Bronchial epithelial cell (primary cell): ENCODE measurements at regions not wholly inside any gene's neighbourhood (a gene's known extent, or its start where the extent isn't known, plus 50 kb on each side); places are given as distances from the start of the nearest gene placed in this dataset.

Experiments
- DNase-seq: peaks from one replicate; pipeline ENCODE4 v3.0.0-alpha.2; 2010; ENCODE audit warnings: low read depth
- FAIRE-seq: peaks from 2 replicates; lab custom pipeline; 2011; peaks lifted over from hg19 to GRCh38; lab: Jason Lieb, UNC
- H3K27me3 ChIP-seq: 2 replicates; pipeline ENCODE4 v1.5.1; 2011; ENCODE audit warnings: low read length; ENCODE audit not compliant: control insufficient read depth, insufficient read depth
- H3K36me3 ChIP-seq: 2 replicates; pipeline ENCODE4 v1.5.1; 2011; ENCODE audit warnings: low read length; ENCODE audit not compliant: control insufficient read depth, insufficient read depth
- H3K4me3 ChIP-seq: 2 replicates; pipeline ENCODE4 v1.5.1; 2011; ENCODE audit warnings: mild to moderate bottlenecking, low read depth, low read length, control low read depth
- TF ChIP-seq, protein P1 (sequence below): IDR thresholded peaks from 2 replicates; pipeline ENCODE4 v1.5.1; 2011; ENCODE audit warnings: mild to moderate bottlenecking, moderate library complexity, low read length, control low read depth, inconsistent platforms; ENCODE audit not compliant: insufficient read depth, severe bottlenecking

DNA sequence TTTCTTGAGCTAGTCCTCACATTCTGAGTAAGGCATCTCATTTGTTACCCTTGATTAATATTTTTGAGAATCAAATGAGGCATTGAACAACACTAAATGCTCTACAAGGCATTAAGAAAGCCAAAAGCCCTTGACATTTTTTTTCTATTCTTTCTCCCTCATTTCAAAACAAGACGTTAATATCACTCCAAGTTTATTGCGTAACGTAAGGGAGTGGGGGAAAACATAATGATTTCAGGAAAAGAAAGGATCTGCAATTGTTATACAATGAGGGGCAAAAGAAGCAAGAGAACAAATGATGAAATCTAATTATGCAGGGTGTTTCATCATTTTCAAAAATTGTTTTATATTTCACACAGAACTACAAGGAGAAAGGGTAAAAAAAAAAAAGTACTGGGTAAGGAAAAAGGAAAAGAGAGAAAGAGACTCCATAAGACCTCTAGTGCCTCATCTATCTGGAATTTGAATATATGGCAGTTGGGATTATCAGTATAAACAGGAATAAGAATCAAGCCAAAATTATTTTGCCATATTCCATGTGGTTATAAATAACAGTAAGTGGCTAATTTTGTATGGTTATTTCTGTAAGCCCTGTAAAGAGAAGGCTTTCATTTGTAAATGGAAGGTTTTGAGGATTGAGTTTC is 163.0 kb downstream of the ABCA8 start:
- Histone ChIP-seq H3K27me3 (no peaks in the 10 kb centered on the region), H3K36me3 (no peaks in the 10 kb centered on the region), H3K4me3 (no peak overlapping the region)
- TF ChIP-seq, protein P1, sequence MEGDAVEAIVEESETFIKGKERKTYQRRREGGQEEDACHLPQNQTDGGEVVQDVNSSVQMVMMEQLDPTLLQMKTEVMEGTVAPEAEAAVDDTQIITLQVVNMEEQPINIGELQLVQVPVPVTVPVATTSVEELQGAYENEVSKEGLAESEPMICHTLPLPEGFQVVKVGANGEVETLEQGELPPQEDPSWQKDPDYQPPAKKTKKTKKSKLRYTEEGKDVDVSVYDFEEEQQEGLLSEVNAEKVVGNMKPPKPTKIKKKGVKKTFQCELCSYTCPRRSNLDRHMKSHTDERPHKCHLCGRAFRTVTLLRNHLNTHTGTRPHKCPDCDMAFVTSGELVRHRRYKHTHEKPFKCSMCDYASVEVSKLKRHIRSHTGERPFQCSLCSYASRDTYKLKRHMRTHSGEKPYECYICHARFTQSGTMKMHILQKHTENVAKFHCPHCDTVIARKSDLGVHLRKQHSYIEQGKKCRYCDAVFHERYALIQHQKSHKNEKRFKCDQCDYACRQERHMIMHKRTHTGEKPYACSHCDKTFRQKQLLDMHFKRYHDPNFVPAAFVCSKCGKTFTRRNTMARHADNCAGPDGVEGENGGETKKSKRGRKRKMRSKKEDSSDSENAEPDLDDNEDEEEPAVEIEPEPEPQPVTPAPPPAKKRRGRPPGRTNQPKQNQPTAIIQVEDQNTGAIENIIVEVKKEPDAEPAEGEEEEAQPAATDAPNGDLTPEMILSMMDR: no peak
- DNase-seq: no peak
- FAIRE-seq: no peak

GRCh38 chr17:68790931-68791330 is 164.3 kb downstream of the ABCA8 start:
- FAIRE-seq: no peak

GRCh38 chr17:68790492-68790891 is 164.7 kb downstream of the ABCA8 start:
- no peak for FAIRE-seq
- Histone ChIP-seq H3K36me3 (no peaks in the 10 kb centered on the region), H3K27me3 (no peaks in the 10 kb centered on the region), H3K4me3 (no peak overlapping the region)
- TF ChIP-seq, protein P1: no peak
- no peak for DNase-seq

More at GRCh38 chr17:68790931-68791330, 164.3 kb downstream of the ABCA8 start:
- TF ChIP-seq, protein P1: no peak
- H3K36me3 ChIP-seq: no peaks in the 10 kb centered on the region
- no peaks in the 10 kb centered on the region for H3K27me3 ChIP-seq
- no peak for DNase-seq
- no peak overlapping the region for H3K4me3 ChIP-seq

GRCh38 chr17:68789203-68789962 is 165.8 kb downstream of the ABCA8 start:
- Histone ChIP-seq H3K27me3 (no peaks in the 10 kb centered on the region), H3K4me3 (no peak overlapping the region), H3K36me3 (no peaks in the 10 kb centered on the region)
- FAIRE-seq (no peak), DNase-seq (no peak)
- TF ChIP-seq, protein P1: no peak

GRCh38 chr17:68785565-68786486 is 169.4 kb downstream of the ABCA8 start:
- TF ChIP-seq, protein P1: no peak
- no peaks in the 10 kb centered on the region for H3K36me3 ChIP-seq
- DNase-seq (no peak), FAIRE-seq (no peak)
- H3K27me3 ChIP-seq: no peaks in the 10 kb centered on the region
- H3K4me3 ChIP-seq: no peak overlapping the region
